Fibroblast of upper back skin (primary cell): ENCODE measurements at regions not wholly inside any gene's neighbourhood (a gene's known extent, or its start where the extent isn't known, plus 50 kb on each side); places are given as distances from the start of the nearest gene placed in this dataset.
"Not testable (repeated sequence)": the region's sequence is repeated elsewhere in the genome, so short reads cannot be mapped to it uniquely, and the experiment has no call there.

ENCODE experiments used
- DNase-seq: peaks from one replicate; pipeline ENCODE4 v3.0.0-alpha.2; 2013

DNA sequence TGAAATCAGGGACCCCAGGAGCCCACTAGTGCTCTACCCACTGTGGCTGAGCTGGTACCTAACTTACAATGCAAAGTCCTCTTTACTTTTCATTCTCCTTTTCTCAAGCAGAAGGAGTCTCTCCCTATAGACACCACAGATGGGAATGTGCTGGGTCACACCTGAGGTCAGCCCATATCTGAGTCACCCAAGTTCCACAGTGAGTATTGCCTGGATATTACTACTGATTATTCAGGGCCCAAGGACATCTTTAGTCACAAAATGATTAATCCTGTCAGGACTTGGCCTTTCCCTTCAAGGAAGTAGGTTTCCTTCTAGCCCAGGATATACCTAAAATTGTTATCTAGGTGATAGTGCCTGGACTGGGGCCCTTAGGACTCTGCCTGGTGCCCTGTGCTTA is 1305.2 kb downstream of the SI start:
- no peak for DNase-seq

DNA sequence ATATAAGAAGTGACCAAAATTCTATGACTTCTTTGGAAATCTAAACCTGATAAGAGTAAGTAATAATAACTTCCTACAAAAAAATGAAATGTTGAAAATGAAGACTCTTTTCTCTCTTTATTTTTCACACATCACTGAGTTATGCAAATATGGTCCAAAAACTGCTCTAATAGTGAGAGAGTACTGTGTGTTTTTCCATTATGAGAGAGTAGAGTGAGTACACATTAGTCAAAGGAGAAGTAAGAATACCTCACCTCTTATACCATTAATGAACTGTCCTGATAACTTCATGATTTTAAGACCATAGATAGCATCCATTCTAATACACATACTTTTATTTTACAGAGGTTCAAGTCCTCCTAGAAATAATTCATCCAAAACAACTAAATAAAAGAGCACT is 1310.2 kb downstream of the SI start:
- DNase-seq, result no peak

- no peak for DNase-seq
Measured at GRCh38 chr3:163766112-163766511, 1312.2 kb downstream of the SI start.

DNA sequence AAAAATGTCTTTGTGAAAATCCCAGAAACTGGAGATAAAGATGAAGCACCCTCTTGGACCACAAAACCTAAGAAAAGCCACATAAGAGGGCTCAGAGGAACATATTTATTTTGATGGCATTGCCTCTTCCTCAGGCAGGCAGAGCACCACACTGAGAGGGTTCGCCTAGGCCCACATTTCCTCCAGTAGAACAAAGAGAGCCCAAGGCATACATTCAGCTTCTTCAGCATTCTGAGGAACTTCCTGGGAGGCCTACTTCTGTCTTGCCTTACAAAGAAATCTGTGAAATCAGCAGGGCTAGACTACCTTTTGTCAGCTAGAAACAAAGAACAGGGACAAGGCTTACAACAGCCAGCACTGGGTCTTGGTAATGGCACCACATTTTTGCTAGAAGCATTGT is 1325.3 kb downstream of the SI start:
- no peak for DNase-seq

DNA sequence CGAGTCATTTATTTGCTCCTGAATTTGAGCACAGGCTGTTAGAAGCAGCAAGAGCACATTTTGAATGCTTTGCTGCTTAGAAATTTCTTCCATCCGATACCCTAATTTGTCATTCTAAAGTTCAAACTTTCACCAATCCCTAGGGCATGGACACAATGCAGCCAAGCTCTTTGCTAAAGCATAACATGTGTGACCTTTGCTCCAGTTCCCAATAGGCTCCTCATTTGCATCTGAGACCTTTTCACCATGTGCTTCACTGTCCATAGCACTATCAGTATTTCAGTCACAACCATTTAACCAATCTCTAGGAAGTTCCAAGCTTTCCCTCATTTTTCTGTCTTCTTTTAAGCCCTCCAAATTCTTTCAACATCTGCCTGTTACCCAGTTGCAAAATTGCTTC is 1333.1 kb downstream of the SI start:
- no peak for DNase-seq

DNA sequence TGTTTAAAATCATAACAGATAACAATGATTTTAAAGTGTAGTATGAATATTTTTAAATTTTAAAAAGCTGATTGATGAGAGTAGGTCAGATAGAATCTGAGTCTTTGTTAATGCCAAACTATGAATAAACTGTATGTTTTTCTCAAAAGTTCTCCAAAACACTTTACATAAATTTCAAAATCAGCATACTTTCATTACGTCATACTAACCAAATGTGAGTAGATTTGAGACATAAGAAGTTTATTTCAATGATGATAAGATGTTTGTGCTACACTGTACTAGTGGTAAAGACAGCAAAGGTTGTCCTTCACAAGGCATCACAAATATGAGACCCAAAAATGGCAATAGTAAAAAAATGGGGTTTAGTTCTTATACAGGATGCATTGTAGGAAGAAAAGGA is 1342.9 kb downstream of the SI start:
- DNase-seq, result no peak

DNA sequence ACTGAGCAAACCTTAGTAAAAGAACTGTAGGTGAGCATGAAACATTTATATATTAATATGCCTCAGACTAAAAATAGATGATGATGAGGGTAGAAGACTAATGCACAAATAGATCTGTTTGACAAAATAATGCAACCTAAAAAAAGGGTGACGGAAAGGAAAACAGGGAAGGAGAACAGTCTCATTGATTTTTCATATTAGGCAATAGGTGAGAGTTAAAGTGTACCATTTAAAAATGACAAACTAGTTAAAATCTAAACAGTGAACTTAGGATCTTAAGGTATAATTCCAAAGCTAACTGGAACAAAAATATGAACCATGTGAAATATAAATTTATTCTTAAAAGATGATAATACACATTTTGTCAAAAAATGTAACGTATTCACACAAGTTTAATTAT is 1347.6 kb downstream of the SI start:
- no peak for DNase-seq

GRCh38 chr3:163726125-163726524 is 1352.2 kb downstream of the SI start:
- no peak for DNase-seq

DNA sequence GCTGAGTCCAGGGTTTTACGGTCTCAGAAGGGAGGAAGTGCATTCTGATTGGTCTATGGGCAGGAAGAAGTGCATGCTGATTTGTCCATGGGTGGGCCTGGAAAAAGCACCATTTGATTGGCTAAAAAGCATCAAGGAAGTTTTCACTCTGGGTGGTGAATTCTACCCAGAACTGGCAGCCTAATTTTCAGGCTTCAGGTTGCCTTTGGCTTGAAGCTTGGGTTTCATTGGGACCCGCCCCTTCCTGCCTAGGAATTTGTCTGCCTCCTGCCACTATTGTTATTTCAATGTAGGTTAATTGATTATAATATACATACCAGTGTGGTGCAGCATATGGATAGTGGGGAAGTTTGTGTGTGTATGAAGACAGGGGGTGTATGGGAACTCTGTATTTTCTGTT is 1355.9 kb downstream of the SI start:
- DNase-seq, result no peak

- DNase-seq, result no peak
Measured at GRCh38 chr3:163721596-163721995, 1356.7 kb downstream of the SI start.

GRCh38 chr3:163717377-163717776 is 1360.9 kb downstream of the SI start:
- DNase-seq, result no peak

GRCh38 chr3:163708428-163708827 is 1369.9 kb downstream of the SI start:
- no peak for DNase-seq

GRCh38 chr3:163707659-163708058 is 1370.6 kb downstream of the SI start:
- DNase-seq, result no peak

DNA sequence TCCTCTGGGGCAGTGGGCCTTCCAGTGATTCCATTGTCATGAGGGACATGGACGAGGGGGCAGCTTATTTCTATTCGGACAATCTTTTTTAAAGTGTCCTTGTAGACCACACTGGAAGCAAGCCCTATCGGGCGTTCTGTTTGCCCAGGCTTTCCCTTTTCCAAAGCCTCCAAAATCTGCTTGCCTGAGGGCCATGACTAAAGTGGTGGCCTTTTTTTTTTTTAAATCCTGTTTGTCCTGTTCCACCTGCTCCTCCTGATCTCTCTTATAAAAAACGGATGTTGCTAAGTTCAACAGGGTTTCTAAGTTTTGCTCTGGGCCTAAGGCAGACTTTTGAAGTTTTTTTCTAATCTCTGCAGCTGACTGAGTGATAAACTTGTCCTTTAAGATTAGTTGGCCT is 1380.1 kb downstream of the SI start:
- not testable (repeated sequence) for DNase-seq

DNA sequence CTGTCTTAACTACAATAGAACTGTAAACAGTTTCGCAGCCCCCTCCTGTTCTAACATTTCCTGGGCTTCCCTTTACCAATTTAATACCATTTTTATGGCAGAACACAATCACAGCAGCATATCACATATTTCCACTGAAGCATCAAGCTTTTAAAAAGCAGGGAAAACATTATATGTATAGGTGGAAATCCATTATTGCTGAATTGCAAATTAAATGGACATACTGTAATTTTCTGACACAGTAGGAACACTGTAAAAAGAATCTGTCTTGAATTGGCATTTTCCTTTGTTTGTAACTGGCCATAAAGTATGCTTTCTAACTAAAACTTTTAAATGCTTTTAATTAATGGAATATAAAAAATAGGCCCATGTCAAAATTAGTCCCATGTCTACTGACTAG is 1385.8 kb downstream of the SI start:
- no peak for DNase-seq

DNA sequence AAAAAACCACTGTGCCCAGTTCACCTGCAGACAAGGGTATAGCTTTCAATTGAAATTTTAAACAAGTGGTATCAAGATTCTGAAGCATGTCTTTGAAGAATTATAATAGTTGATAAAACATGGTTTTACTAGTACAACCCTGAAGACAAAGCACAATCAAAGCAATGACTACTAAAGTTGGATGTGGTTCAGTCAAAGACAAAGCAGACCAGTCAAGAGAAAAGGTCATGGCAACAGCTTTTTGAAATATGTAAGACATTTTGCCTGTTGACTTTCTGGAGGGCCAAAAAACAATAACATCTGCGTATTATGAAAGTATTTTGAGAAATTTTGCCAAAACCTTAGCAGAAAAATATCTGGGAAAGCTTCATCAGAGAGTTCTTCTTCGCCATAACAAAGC is 1393.6 kb downstream of the SI start:
- DNase-seq, result no peak

- no peak for DNase-seq
Measured at GRCh38 chr3:163672954-163673353, 1405.3 kb downstream of the SI start.

DNA sequence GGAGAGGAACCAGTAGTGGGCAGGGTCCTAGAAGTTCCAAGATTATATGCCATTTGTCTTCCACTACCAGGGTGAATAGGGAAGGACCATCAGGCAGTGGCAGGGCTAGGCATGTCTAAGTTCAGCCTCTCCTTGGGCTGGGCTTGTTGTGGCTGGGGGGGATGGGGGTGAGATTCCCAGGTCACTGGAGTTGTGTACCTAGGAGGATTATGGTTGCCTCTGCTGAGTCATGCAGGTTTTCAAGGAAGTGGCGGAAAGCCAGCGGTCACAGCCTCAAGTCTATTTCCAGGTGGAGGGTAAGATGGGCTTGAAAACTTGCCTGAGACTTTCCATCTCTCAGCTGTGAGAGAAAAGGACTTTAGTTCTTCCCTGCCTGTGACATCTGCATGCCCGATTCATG is 1407.1 kb downstream of the SI start:
- DNase-seq, result no peak

- DNase-seq, result no peak
Measured at GRCh38 chr3:163664466-163664865, 1413.8 kb downstream of the SI start.

GRCh38 chr3:163657088-163657487 is 1421.2 kb downstream of the SI start:
- no peak for DNase-seq

- DNase-seq, result no peak
Measured at GRCh38 chr3:163655021-163655420, 1423.3 kb downstream of the SI start.

- no peak for DNase-seq
Measured at GRCh38 chr3:163644172-163644571, 1434.1 kb downstream of the SI start.

DNA sequence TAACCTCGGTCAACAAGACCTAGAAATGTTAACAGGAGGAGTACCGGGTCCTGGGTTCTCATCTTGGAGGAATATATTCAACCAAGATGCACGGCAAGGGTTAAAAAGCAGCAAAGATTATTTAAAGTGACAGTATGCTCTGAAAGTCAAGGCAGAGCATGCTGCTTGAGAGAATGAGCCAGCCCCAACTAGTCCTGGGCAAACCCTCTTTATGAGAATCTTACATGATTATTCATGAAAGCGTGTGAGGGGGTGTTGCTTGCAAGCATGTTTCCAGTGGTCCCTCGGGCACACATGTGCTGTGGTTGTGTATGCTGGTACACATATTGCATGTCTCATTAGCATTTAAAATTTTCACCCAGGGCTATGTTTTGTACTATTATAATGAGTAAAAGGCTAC is 1445.6 kb downstream of the SI start:
- no peak for DNase-seq

DNA sequence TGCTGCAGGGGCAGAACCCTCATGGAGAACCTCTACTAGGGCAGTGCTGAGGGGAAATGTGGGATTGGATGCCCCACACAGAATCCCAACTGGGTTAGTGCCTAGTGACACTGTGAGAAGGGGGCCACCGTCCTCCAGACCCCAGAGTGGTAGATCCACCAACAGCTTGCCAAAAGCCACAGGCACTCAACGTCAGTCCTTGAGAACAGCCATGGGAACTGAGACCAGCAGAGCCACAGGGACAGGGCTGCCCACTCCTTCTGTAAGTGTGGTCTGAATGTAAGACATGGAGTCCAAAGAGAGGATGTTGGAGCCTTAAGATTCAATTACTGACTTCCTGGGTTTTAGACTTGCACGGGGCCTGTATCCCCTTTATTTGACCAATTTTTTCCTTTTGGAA is 1451.5 kb downstream of the SI start:
- no peak for DNase-seq

DNA sequence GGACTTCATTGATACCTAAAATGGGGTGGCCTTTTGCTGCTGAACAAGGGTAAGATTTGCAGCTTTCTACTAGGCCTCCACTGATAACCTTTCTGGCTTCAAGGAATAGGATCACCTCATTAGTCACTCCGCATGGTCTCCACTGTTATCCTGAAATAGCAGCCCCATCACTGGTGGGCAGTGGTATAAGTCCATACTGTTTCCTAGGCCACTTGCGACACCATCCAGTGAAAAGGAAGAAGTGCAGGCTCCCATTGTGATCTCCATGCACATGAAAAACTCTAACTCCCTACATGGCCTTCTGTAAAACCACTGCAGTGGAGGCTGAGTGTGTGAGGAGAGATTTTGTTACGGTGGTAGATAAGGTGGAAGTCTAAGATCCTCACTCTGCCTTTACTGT is 1455.9 kb downstream of the SI start:
- no peak for DNase-seq

GRCh38 chr3:163614886-163615285 is 1463.4 kb downstream of the SI start:
- DNase-seq, result no peak
